Heart left ventricle (tissue), 16 donors: ENCODE measurements at regions not wholly inside any gene's neighbourhood (a gene's known extent, or its start where the extent isn't known, plus 50 kb on each side); places are given as distances from the start of the nearest gene placed in this dataset.

Experiments used
- ATAC-seq, 4 donors: fragments of 200-7000 bp; cut with Tn5 transposase; one replicate each; pipeline ENCODE4 v1.9.1; 2020 to 2022; ENCODE audit warnings: moderate library complexity in 4 of 4, mild to moderate bottlenecking in 3 of 4, moderate number of reproducible peaks in 1 of 4
- DNase-seq, 5 donors: peaks; one replicate each; pipeline ENCODE4 v3.0.0-alpha.2; 2020
- H3K27ac ChIP-seq, 12 donors: fragments of 200-600 bp; sonication (generic) in 4 of 12; one replicate each; pipeline versions ENCODE4 v1.5.0 to v1.8.0; 2016 to 2022; ENCODE audit warnings: mild to moderate bottlenecking in 2 of 12
- H3K27me3 ChIP-seq, 9 donors: fragments of 200-600 bp; sonication (generic) in 2 of 9; one replicate each; pipeline versions ENCODE4 v1.5.1 to v1.8.0; 2016 to 2022; ENCODE audit warnings: mild to moderate bottlenecking in 3 of 9
- H3K36me3 ChIP-seq, 9 donors: fragments of 200-600 bp; sonication (generic) in 2 of 9; one replicate each; pipeline versions ENCODE4 v1.5.0 to v1.8.0; 2018 to 2022; ENCODE audit warnings: mild to moderate bottlenecking in 2 of 9
- H3K4me1 ChIP-seq, 12 donors: fragments of 200-600 bp; sonication (generic) in 4 of 12; one replicate each; pipeline versions ENCODE4 v1.5.0 to v1.8.0; 2016 to 2022; ENCODE audit warnings: mild to moderate bottlenecking in 3 of 12
- H3K4me3 ChIP-seq, 12 donors: fragments of 200-600 bp; sonication (generic) in 4 of 12; one replicate each; pipeline versions ENCODE4 v1.5.0 to v1.8.0; 2017 to 2022; ENCODE audit warnings: mild to moderate bottlenecking in 9 of 12, moderate library complexity in 4 of 12
- H3K9me3 ChIP-seq, 12 donors: fragments of 200-600 bp; sonication (generic) in 4 of 12; one replicate each; pipeline versions ENCODE4 v1.5.0 to v1.8.0; 2016 to 2022; ENCODE audit warnings: mild to moderate bottlenecking in 1 of 12
- CTCF ChIP-seq, 12 donors: fragments of 200-600 bp; sonication (generic) in 4 of 12; IDR thresholded peaks; one replicate each; pipeline versions ENCODE4 v1.5.0 to v1.8.0; 2018 to 2022; ENCODE audit warnings: antibody characterized with exemption in 12 of 12, mild to moderate bottlenecking in 5 of 12
- POLR2A ChIP-seq, 2 donors: fragments of 450-650 bp; IDR thresholded peaks; one replicate each; pipeline ENCODE4 v1.6.1; 2017; ENCODE audit warnings: antibody characterized with exemption in 2 of 2, mild to moderate bottlenecking in 2 of 2, moderate library complexity in 2 of 2
- WGBS, 4 donors: extraction: QIAGEN DNeasy Blood & Tissue Kit in 2 of 4; methylation state at CpG; one replicate each; pipeline versions ENCODE4 v1.1.5 to v1.1.7; 2013 to 2018; 5-methylcytosine and 5-hydroxymethylcytosine counted together
- intact Hi-C, 10 donors: fragments of 100-400 bp; cut with DNase I; formaldehyde crosslinking; loops; one replicate each; pipeline versions ENCODE4 v1.11.1 to v1.14.2; 2022
- donor health status: ischemic (EF 13 %, LVEDD 7.1; RV severe dilation, severe dysfunction).
- donor health status: healthy with polysubstance abuse.
- donor health status: DM: no; HTN: yes; CAD: no.
- donor health status: DM: no; HTN: no; CAD: no.
- donor health status: ischemic (EF 25% LVEDD 6.9; RV normal size, moderate dysfunction).
- donor health status: ischemic (EF 25% LVEDD 5.7; RV mildly dilated, moderate dysfunction).
- donor health status: healthy.
- donor health status: DM: yes; HTN: yes; CAD: no.
- donor health status: ischemic (EF 35%, LVEDD 5.7; RV mildly dilated, moderate dysfunction).
- donor health status: nonischemic (EF 11% LVEDD 7.7; RV severe dilation, severe dysfunction).
- donor health status: DM: yes; HTN: yes; CAD: no.
- donor health status: PGD.
- donor health status: ischemic (EF 29% LVEDD 5.4; RV normal size, mild dysfunction).
- donor health status: nonischemic (EF 23%, LVEDD 6.1; RV moderate dilation, normal function).

- no peak overlapping the region for H3K27ac ChIP-seq
- no peaks in the 10 kb centered on the region for H3K27me3 ChIP-seq
- no peaks in the 10 kb centered on the region for H3K4me1 ChIP-seq
- WGBS, 4 donors = 90 to 93% (median 92%) methylated on average over 4 of the region's 4 CpGs
- intact Hi-C loops = no loop called here
- H3K9me3 ChIP-seq = no peaks in the 10 kb centered on the region
- ATAC-seq (no peak), DNase-seq (no peak)
- TF ChIP-seq CTCF (IDR thresholded peaks at IDR 0.05) = no peak
- no peak for TF ChIP-seq POLR2A (IDR thresholded peaks at IDR 0.05)
- no peak overlapping the region for H3K4me3 ChIP-seq
- H3K36me3 ChIP-seq = no peaks in the 10 kb centered on the region
Measured at GRCh38 chr12:114990381-114990780, 306.4 kb upstream of the TBX3 start.

- no peak for TF ChIP-seq CTCF (IDR thresholded peaks at IDR 0.05)
- no peak for TF ChIP-seq POLR2A (IDR thresholded peaks at IDR 0.05)
- WGBS, 4 donors = 90 to 93% (median 91%) methylated on average over 1 of the region's 1 CpG
- ATAC-seq = no peak
- H3K27ac ChIP-seq = no peak overlapping the region
- no peaks in the 10 kb centered on the region for H3K36me3 ChIP-seq
- H3K9me3 ChIP-seq = no peaks in the 10 kb centered on the region
- no peaks in the 10 kb centered on the region for H3K27me3 ChIP-seq
- no peak for DNase-seq
- H3K4me3 ChIP-seq = no peak overlapping the region
- intact Hi-C loops = no loop called here
- no peaks in the 10 kb centered on the region for H3K4me1 ChIP-seq
Measured at GRCh38 chr12:114986849-114987248, 302.9 kb upstream of the TBX3 start.

- ATAC-seq = no peak
- no peaks in the 10 kb centered on the region for H3K4me1 ChIP-seq
- no peak overlapping the region for H3K4me3 ChIP-seq
- DNase-seq = no peak
- intact Hi-C loops = no loop called here
- no peak for TF ChIP-seq POLR2A (IDR thresholded peaks at IDR 0.05)
- TF ChIP-seq CTCF (IDR thresholded peaks at IDR 0.05) = no peak
- H3K27me3 ChIP-seq = no peaks in the 10 kb centered on the region
- no peaks in the 10 kb centered on the region for H3K36me3 ChIP-seq
- H3K9me3 ChIP-seq = no peaks in the 10 kb centered on the region
- H3K27ac ChIP-seq = no peak overlapping the region
Measured at GRCh38 chr12:114986178-114986714, 302.3 kb upstream of the TBX3 start.

- intact Hi-C loops = no loop called here
- TF ChIP-seq POLR2A (IDR thresholded peaks at IDR 0.05) = no peak
- TF ChIP-seq CTCF (IDR thresholded peaks at IDR 0.05) = no peak
- 91 to 93% (median 92%) methylated on average over 2 of the region's 2 CpGs for WGBS, 4 donors
- Histone ChIP-seq H3K27me3 (no peaks in the 10 kb centered on the region), H3K36me3 (no peaks in the 10 kb centered on the region), H3K4me1 (no peaks in the 10 kb centered on the region), H3K27ac (no peak overlapping the region), H3K4me3 (no peak overlapping the region), H3K9me3 (no peaks in the 10 kb centered on the region)
- no peak for ATAC-seq
- no peak for DNase-seq
Measured at GRCh38 chr12:114984634-114985061, 300.7 kb upstream of the TBX3 start.
